ENCODE measurements at regions not wholly inside any gene's neighbourhood (a gene's known extent, or its start where the extent isn't known, plus 50 kb on each side); places are given as distances from the start of the nearest gene placed in this dataset.

DNA sequence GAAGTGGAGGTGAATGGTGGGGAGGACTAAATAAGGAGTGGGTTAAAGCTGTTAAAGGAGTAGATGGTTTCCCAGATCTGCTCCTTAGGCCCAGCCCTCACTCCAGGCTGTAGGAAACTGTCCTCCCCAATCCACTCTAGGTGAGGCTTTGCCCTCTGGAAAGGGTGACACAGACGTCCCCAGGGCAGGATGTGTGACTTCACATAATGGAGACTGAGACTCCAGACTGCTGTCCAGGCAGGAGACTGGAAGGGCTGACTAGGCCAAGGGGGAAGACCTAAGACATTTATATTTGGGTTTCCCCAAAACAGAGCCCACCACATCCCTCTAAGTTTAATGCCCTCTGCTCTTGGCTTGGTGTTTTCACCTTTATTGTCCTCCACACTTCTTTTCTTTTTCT lies 488.5 kb downstream of the SHQ1 start:
- no peak for TF ChIP-seq POLR2A (IDR thresholded peaks at IDR 0.05)
- TF ChIP-seq CTCF (IDR thresholded peaks at IDR 0.05): no peak
- DNase-seq: no peak
- Histone ChIP-seq H3K27ac (no peak overlapping the region), H3K27me3 (no peaks in the 10 kb centered on the region), H3K4me1 (no peaks in the 10 kb centered on the region), H3K4me3 (no peak overlapping the region), H3K9me3 (no peaks in the 10 kb centered on the region), H3K36me3 (no peaks in the 10 kb centered on the region)
- intact Hi-C loops (cut with DNase I; ENCODE audit: low total_unique reads): no loop called here

DNA sequence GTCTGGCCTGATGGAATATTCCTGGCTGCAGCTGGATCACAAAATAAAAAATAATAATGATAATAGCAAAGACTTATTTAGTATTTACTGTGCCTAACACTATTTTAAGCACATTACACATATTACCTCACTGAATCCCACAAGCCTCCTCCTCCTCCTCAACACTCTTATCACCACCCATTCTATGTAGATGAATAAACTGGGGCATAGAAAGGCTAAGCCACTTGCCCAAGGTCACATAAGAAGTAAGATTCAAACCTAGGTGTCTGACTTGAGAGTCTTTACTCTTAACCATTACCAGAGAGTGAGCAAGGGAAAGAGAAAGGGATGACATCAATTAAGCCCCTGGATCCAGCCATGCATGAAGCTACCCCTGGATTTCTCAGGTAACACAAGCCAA lies 493.1 kb downstream of the SHQ1 start:
- H3K9me3 ChIP-seq: no peaks in the 10 kb centered on the region
- H3K27ac ChIP-seq: no peak overlapping the region
- DNase-seq: no peak
- no peak overlapping the region for H3K4me3 ChIP-seq
- no peaks in the 10 kb centered on the region for H3K4me1 ChIP-seq
- no peaks in the 10 kb centered on the region for H3K27me3 ChIP-seq
- no peaks in the 10 kb centered on the region for H3K36me3 ChIP-seq
- no peak for TF ChIP-seq POLR2A (IDR thresholded peaks at IDR 0.05)
- intact Hi-C loops (cut with DNase I; ENCODE audit: low total_unique reads): no loop called here

- Histone ChIP-seq H3K4me3 (no peak overlapping the region), H3K27me3 (no peaks in the 10 kb centered on the region), H3K9me3 (no peaks in the 10 kb centered on the region), H3K27ac (no peak overlapping the region), H3K36me3 (no peaks in the 10 kb centered on the region), H3K4me1 (no peaks in the 10 kb centered on the region)
- TF ChIP-seq POLR2A (IDR thresholded peaks at IDR 0.05): no peak
- no peak for TF ChIP-seq CTCF (IDR thresholded peaks at IDR 0.05)
- no peak for DNase-seq
- intact Hi-C loops (cut with DNase I; ENCODE audit: low total_unique reads): no loop called here
These were observed 493.8 kb downstream of the SHQ1 start for GRCh38 chr3:72354486-72354885.

GRCh38 chr3:72353236-72354128 lies 494.8 kb downstream of the SHQ1 start:
- no peaks in the 10 kb centered on the region for H3K9me3 ChIP-seq
- H3K4me3 ChIP-seq: no peak overlapping the region
- no peak for DNase-seq
- intact Hi-C loops (cut with DNase I; ENCODE audit: low total_unique reads): no loop called here
- no peaks in the 10 kb centered on the region for H3K27me3 ChIP-seq
- H3K36me3 ChIP-seq: no peaks in the 10 kb centered on the region
- no peaks in the 10 kb centered on the region for H3K4me1 ChIP-seq
- TF ChIP-seq POLR2A (IDR thresholded peaks at IDR 0.05) (no peak), CTCF (IDR thresholded peaks at IDR 0.05) (no peak)
- no peak overlapping the region for H3K27ac ChIP-seq

DNA sequence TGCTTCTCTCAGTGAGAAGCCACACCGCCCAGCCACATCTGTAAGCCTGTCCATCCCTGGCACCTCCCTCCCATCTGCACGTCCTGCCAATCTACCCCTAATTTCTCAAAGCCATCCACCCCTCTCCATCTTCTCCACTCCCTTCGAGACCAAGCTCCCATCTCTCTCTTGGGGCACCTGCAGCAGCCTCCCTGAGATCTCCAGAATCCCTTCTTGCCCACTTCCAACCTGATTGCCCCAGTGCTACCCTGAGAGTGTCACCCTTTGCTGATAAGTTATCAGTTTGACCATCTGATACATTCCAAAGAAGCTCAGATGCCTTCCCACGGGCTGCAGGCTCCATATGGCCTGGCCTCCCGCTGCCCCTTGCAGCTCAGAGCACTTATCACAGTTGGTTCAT lies 496.1 kb downstream of the SHQ1 start:
- no peak overlapping the region for H3K4me3 ChIP-seq
- H3K36me3 ChIP-seq: no peaks in the 10 kb centered on the region
- H3K9me3 ChIP-seq: no peaks in the 10 kb centered on the region
- TF ChIP-seq CTCF (IDR thresholded peaks at IDR 0.05) (no peak), POLR2A (IDR thresholded peaks at IDR 0.05) (no peak)
- intact Hi-C loops (cut with DNase I; ENCODE audit: low total_unique reads): no loop called here
- no peaks in the 10 kb centered on the region for H3K4me1 ChIP-seq
- no peaks in the 10 kb centered on the region for H3K27me3 ChIP-seq
- no peak overlapping the region for H3K27ac ChIP-seq
- DNase-seq: no peak
